ENCODE measurements at regions not wholly inside any gene's neighbourhood (a gene's known extent, or its start where the extent isn't known, plus 50 kb on each side); places are given as distances from the start of the nearest gene placed in this dataset.

DNA sequence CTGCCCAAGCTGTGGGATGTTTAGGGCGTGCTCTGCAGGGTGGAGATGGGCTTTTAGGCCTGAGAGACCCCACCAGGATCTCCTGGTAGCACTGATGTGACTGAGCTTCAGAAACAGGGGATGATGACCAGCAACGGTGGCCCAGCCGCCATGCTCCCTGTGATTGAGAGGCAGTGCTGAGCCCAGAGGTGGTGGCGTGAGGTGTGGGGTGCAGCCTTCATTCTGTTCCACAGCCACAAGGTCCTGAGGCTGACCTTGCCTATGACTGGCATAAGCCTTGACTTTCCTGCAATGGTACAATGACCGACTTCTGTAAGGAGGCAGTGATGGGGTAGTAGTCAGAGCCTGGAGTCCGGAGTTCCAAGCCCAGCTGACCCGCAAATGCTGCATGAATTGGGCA is 263.3 kb downstream of the TSN start:
- TF ChIP-seq POLR2AphosphoS5 (IDR thresholded peaks at IDR 0.05; ENCODE audit: low read depth) (no peak), GABPA (IDR thresholded peaks at IDR 0.05; ENCODE audit: low read depth) (no peak), SPI1 (IDR thresholded peaks at IDR 0.05; ENCODE audit: borderline replicate concordance, low read depth) (no peak)
- TF ChIP-seq, protein P1, sequence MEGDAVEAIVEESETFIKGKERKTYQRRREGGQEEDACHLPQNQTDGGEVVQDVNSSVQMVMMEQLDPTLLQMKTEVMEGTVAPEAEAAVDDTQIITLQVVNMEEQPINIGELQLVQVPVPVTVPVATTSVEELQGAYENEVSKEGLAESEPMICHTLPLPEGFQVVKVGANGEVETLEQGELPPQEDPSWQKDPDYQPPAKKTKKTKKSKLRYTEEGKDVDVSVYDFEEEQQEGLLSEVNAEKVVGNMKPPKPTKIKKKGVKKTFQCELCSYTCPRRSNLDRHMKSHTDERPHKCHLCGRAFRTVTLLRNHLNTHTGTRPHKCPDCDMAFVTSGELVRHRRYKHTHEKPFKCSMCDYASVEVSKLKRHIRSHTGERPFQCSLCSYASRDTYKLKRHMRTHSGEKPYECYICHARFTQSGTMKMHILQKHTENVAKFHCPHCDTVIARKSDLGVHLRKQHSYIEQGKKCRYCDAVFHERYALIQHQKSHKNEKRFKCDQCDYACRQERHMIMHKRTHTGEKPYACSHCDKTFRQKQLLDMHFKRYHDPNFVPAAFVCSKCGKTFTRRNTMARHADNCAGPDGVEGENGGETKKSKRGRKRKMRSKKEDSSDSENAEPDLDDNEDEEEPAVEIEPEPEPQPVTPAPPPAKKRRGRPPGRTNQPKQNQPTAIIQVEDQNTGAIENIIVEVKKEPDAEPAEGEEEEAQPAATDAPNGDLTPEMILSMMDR (IDR thresholded peaks at IDR 0.05; ENCODE audit: insufficient read depth, low read length) = no peak
- TF ChIP-seq, protein P2, sequence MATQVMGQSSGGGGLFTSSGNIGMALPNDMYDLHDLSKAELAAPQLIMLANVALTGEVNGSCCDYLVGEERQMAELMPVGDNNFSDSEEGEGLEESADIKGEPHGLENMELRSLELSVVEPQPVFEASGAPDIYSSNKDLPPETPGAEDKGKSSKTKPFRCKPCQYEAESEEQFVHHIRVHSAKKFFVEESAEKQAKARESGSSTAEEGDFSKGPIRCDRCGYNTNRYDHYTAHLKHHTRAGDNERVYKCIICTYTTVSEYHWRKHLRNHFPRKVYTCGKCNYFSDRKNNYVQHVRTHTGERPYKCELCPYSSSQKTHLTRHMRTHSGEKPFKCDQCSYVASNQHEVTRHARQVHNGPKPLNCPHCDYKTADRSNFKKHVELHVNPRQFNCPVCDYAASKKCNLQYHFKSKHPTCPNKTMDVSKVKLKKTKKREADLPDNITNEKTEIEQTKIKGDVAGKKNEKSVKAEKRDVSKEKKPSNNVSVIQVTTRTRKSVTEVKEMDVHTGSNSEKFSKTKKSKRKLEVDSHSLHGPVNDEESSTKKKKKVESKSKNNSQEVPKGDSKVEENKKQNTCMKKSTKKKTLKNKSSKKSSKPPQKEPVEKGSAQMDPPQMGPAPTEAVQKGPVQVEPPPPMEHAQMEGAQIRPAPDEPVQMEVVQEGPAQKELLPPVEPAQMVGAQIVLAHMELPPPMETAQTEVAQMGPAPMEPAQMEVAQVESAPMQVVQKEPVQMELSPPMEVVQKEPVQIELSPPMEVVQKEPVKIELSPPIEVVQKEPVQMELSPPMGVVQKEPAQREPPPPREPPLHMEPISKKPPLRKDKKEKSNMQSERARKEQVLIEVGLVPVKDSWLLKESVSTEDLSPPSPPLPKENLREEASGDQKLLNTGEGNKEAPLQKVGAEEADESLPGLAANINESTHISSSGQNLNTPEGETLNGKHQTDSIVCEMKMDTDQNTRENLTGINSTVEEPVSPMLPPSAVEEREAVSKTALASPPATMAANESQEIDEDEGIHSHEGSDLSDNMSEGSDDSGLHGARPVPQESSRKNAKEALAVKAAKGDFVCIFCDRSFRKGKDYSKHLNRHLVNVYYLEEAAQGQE (IDR thresholded peaks at IDR 0.05; ENCODE audit: insufficient replicate concordance, low read depth) = no peak

Data from HL-60 (cell line).